ENCODE measurements at regions not wholly inside any gene's neighbourhood (a gene's known extent, or its start where the extent isn't known, plus 50 kb on each side); places are given as distances from the start of the nearest gene placed in this dataset.
"Not testable (repeated sequence)": the region's sequence is repeated elsewhere in the genome, so short reads cannot be mapped to it uniquely, and the experiment has no call there.

DNA sequence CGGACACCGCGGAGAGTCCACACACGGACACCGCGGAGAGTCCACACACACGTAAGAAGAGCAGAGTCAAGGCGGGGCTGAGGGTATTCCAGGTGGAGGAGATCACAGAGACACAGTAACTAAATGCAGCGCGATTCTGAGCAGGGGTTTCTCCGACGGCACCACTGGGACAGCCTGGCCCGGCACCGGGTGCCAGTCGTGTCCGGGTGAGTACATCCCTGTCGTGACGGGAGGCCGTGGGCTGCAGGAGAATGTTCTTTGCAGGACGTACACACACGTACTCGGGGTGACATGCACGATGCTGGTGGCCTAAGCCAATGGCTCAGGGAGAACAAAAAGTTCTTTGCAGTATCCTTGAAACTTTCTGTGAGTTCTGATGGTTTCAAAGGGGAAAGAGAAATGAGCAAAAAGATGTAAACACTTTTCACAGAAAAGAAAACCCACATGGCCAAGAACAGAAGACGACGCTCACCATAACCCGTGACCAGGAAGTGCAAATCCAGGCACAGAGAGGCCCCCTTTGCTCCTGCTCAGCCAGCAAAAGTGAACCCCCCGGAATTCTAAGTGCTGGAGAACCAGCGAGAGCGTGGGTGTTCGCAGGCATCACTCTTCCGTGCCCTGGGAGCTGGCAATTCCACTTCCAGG is 53.7 kb upstream of the METRNL start:
- peaks cover 11% of the 10 kb centered on the region for H3K4me1 Mint-ChIP-seq
- peak in 1 of 2 experiments; percentile 21 for DNase-seq (ENCODE audit: low spot score in 2 of 2, unreplicated experiment in 2 of 2)
- H3K36me3 Mint-ChIP-seq, result peaks cover 30% of the 10 kb centered on the region
- no peaks in the 10 kb centered on the region for H3K9me3 Mint-ChIP-seq
- no peaks in the 10 kb centered on the region for H3K27me3 Mint-ChIP-seq (ENCODE audit: low read depth)
- no peak overlapping the region for H3K4me3 Mint-ChIP-seq
- TF ChIP-seq, protein P1, sequence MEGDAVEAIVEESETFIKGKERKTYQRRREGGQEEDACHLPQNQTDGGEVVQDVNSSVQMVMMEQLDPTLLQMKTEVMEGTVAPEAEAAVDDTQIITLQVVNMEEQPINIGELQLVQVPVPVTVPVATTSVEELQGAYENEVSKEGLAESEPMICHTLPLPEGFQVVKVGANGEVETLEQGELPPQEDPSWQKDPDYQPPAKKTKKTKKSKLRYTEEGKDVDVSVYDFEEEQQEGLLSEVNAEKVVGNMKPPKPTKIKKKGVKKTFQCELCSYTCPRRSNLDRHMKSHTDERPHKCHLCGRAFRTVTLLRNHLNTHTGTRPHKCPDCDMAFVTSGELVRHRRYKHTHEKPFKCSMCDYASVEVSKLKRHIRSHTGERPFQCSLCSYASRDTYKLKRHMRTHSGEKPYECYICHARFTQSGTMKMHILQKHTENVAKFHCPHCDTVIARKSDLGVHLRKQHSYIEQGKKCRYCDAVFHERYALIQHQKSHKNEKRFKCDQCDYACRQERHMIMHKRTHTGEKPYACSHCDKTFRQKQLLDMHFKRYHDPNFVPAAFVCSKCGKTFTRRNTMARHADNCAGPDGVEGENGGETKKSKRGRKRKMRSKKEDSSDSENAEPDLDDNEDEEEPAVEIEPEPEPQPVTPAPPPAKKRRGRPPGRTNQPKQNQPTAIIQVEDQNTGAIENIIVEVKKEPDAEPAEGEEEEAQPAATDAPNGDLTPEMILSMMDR (IDR thresholded peaks at IDR 0.05; ENCODE audit: unreplicated experiment), result no peak
- no peak overlapping the region for H3K27ac Mint-ChIP-seq

DNA sequence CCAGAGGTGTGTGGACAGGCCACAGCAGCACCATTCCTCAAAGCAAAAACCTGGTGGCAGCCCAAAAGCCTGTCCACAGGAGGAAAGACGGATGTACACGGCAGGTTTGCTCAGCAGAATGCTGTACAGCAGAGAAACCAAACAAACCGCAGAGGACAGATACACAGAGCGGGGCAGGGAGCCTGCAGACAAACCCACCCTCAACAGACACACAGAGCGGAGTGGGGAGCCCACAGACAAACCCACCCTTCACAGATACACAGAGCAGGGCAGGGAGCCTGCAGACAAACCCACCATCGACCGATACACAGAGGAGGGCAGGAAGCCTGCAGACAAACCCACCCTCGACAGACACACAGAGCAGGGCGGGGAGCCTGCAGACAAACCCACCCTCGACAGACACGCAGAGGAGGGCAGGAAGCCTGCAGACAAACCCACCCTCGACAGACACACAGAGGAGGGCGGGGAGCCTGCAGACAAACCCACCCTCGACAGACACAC is 53.0 kb upstream of the METRNL start:
- H3K4me3 Mint-ChIP-seq, result no peak overlapping the region
- peak in 1 of 2 experiments; percentile 16 for DNase-seq (ENCODE audit: low spot score in 2 of 2, unreplicated experiment in 2 of 2)
- H3K27me3 Mint-ChIP-seq (ENCODE audit: low read depth), result no peaks in the 10 kb centered on the region
- TF ChIP-seq, protein P1 (IDR thresholded peaks at IDR 0.05; ENCODE audit: unreplicated experiment), result no peak
- H3K27ac Mint-ChIP-seq, result no peak overlapping the region
- peaks cover 11% of the 10 kb centered on the region for H3K4me1 Mint-ChIP-seq
- H3K9me3 Mint-ChIP-seq, result no peaks in the 10 kb centered on the region
- H3K36me3 Mint-ChIP-seq, result peaks cover 32% of the 10 kb centered on the region

DNA sequence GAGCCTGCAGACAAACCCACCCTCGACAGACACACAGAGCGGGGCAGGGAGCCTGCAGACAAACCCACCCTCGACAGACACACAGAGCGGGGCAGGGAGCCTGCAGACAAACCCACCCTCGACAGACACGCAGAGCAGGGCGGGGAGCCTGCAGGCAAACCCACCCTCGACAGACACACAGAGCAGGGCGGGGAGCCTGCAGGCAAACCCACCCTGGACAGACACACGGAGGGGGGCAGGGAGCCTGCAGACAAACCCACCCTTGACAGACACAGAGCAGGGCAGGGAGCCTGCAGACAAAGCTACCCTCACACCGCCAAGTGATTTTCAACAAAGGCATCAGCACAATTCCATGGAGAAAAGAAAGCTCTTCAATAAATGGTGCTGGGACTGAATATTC is 52.5 kb upstream of the METRNL start:
- peaks cover 11% of the 10 kb centered on the region for H3K4me1 Mint-ChIP-seq
- H3K36me3 Mint-ChIP-seq, result peaks cover 37% of the 10 kb centered on the region
- not testable (repeated sequence) for H3K27ac Mint-ChIP-seq; H3K4me3 Mint-ChIP-seq; H3K27me3 Mint-ChIP-seq (ENCODE audit: low read depth); H3K9me3 Mint-ChIP-seq
- DNase-seq (ENCODE audit: low spot score in 2 of 2, unreplicated experiment in 2 of 2), result peak in 1 of 2 experiments; percentile 33

DNA sequence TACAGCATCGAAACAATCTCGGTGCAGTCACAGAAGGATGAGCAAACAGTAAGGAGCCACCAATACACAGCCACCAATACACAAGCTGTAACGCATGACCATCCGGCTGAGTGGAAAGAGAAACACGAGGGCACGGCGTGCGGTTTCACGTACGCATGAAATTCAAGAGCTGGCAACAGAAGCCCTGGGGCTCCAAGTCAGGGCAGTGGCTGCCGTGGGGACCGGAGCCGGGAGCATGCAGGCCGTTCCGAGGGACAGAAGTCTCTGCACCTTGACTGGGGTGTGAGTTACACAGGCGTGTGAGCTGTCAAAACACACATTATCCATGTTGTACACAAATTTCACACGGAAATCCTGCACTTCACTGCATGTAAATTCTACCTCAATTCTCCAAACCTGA is 50.6 kb upstream of the METRNL start:
- DNase-seq (ENCODE audit: low spot score in 2 of 2, unreplicated experiment in 2 of 2), result peak in 1 of 2 experiments; percentile 17
- TF ChIP-seq, protein P1 (IDR thresholded peaks at IDR 0.05; ENCODE audit: unreplicated experiment), result no peak
- H3K4me1 Mint-ChIP-seq, result peaks cover 11% of the 10 kb centered on the region
- H3K27me3 Mint-ChIP-seq (ENCODE audit: low read depth), result no peaks in the 10 kb centered on the region
- H3K27ac Mint-ChIP-seq, result no peak overlapping the region
- no peak overlapping the region for H3K4me3 Mint-ChIP-seq
- H3K36me3 Mint-ChIP-seq, result peaks cover 43% of the 10 kb centered on the region
- no peaks in the 10 kb centered on the region for H3K9me3 Mint-ChIP-seq

DNA sequence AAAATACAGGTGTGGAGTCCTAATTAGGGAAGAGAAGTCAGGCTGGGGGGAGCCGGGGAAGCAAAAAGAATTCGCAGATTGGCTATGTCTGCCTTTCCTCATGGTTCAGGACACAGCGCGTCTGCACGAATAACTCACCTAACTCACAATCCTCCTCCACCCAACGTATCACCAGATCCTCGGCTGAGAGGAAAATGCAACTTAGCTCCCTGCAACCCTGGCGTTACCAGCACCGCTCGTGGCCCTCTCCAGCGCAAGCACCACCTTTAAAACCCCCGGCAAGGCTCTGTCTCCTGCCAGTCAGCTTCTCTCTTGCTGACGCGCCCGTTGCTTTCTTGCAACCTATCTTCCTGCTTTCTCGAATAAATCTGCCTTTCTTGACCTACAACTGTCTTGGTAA is 49.8 kb upstream of the METRNL start:
- H3K36me3 Mint-ChIP-seq, result peaks cover 48% of the 10 kb centered on the region
- TF ChIP-seq, protein P1 (IDR thresholded peaks at IDR 0.05; ENCODE audit: unreplicated experiment), result no peak
- no peak overlapping the region for H3K4me3 Mint-ChIP-seq
- no peaks in the 10 kb centered on the region for H3K9me3 Mint-ChIP-seq
- DNase-seq (ENCODE audit: low spot score in 2 of 2, unreplicated experiment in 2 of 2), result no peak
- H3K27me3 Mint-ChIP-seq (ENCODE audit: low read depth), result no peaks in the 10 kb centered on the region
- peaks cover 11% of the 10 kb centered on the region for H3K4me1 Mint-ChIP-seq
- no peak overlapping the region for H3K27ac Mint-ChIP-seq

Data from mesothelial cell of epicardium (in vitro differentiated cells).